ENCODE measurements at regions not wholly inside any gene's neighbourhood (a gene's known extent, or its start where the extent isn't known, plus 50 kb on each side); places are given as distances from the start of the nearest gene placed in this dataset.
A peak's percentile ranks its signal among the peaks of the same experiment; 100 is the strongest.

DNA sequence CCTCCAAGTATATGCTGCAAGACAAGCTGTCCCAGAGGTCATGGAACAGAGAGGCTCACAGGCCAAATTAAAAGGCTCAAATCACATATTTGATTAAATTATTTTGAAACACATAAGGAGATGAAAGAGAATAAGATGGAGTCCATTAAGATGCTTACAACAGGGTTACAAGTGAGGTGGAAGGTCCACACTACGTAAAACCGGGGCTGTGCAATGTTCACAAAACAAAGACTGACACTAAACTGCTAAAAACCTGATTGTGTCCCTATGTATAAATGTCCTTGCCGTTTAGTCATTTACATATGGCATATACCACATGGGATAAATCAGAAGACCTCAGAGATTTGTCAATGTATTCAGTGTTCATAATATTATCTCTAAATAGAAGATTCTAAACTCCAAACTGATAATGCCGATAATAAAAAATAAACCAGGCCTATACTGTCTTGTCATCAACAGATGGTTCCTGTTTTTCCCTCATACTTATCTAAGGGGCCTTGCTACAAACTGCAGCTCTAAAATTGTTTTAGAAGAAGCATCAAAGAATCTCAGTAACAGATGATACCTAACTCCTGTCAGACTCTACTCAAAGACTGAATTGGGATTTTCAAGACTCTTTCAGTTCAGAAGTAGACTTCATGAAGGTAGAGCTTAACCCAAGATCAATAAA, 51.8 kb upstream of the RIPOR2 start:
- DNase-seq (ENCODE audit: low spot score): no peak

DNA sequence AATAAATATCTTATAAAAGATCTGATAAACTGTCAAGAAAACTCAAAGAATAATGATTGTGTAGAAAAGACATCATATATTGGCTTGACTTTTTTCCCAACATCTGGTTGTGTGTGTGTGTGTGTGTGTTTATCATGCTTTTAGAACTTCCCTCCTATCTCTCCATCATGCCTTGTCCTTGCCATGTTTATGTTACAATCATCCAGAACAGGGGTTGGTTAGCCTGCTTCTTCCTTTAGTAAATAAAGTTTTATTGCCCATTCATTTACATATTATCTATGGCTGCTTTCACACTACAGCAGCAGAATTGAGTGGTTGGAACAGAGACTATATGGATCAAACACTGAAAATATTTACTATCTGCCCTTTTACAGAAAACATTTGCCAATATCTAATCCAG, 52.8 kb upstream of the RIPOR2 start:
- no peak for DNase-seq (ENCODE audit: low spot score)

DNA sequence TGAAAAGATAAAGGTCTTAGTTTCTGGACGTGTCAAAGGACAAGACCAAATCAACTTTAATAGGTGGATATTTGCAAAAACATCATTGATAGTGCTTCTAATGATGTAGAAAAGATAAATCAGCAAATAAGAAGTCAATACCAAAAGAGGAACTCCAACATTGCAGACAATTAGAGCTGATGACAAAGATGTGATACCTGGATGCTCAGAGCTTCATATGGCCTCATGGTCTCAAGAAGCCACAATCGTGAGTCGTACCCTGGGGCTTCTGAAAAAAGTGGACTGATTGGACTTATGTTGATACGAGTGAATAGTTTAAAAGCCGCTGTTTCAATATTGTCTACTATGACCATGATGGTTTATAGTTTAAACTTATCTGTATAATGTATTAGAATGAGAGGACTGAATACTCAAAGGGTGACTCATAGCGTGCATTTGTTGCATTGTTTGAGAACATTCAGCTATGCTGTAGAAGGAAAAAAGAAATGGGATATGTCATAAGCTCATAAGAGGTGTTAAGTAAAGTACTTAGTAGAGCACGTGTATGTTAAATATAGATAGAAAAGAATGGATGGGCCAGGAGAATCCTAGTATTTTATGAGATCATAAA, 54.6 kb upstream of the RIPOR2 start:
- DNase-seq (ENCODE audit: low spot score): no peak

DNA sequence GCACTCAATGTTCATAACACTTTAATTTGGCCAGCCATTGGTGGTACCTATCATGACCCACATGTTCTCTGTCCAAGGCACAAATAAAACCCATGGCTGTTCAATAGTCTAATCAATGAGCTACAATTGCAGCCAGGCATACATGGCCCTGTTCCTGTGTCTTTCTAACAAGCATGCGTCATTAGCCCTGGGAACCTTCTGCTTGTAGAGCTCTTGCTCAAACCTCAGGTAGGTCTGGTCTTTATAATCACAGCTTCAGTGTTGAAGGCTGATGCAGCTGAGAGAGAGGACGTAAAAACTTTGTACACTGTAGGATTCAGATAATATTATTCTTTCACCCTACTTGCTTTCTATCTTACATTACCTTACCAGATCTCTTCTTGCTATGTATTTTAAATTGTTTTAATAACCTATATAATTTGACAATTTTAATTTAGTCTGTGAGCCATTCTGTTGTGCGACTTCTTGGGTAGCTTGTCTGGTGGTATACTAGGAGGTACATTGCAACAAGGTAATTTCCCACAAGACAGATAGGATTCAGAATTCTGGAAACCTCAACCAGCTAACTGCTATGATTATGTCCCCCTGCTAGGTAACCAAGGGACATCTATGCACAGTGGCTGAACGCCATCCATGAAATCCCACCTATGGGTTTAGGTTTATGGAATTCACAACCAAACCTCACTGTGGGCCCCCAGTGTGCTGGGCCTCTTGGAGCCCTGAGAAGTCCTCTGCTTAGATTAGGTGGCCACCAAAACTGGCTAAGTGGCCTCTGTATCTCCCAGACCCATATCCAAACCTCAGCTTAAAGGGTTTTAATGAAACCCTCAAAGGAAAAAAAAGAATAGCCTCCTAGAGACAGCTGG, 55.4 kb upstream of the RIPOR2 start:
- no peak for DNase-seq (ENCODE audit: low spot score)

DNA sequence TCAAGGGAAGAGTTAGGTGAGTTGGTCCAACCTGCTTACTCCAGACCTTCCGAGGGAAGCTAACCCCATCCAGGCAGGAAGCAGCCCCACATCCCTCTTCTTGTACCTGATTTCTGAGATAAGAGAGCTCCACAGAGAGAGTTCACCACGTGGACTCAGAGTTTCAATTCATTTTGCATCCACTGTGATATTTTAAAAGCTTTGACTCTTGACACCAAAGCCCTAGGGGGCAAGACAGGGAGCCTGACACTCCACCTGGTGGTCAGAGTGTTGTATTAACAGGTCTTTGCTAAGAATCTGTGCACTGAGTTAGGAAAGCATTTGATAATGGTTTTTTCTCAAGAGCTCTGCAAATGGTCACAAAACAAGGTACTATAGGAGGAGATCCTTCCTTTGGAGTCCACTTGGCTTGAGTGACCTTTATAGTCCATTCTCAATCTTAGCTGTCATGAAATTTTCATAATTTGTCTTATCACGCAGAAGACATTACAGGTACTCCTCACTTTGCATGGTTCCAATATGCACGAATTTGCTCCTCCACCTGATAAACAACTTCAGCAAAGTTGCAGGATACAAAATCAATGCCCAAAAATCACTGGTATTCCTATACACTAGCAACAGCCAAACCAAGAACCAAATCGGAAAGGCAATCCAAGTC, 56.2 kb upstream of the RIPOR2 start:
- DNase-seq (ENCODE audit: low spot score): peak; percentile 46

DNA sequence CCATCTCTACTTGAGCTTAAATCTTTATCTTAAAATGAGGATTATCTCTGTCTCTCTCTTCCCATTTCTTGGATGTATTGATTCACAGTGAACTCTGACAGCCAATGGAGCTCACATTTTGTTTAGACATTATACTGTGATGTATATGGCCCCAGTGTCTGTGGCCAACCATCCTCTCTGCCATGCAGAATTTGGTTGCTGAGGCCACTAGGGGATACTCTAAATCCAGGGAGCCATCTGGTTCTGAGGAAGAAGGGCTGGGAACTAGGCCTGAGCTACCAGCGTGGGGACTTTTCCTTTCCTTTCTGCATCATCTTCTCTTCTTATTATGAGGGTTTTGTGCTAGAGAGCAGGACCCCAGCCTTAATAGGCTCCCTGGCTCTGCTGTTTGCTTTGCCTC, 59.1 kb upstream of the RIPOR2 start:
- no peak for DNase-seq (ENCODE audit: low spot score)

DNA sequence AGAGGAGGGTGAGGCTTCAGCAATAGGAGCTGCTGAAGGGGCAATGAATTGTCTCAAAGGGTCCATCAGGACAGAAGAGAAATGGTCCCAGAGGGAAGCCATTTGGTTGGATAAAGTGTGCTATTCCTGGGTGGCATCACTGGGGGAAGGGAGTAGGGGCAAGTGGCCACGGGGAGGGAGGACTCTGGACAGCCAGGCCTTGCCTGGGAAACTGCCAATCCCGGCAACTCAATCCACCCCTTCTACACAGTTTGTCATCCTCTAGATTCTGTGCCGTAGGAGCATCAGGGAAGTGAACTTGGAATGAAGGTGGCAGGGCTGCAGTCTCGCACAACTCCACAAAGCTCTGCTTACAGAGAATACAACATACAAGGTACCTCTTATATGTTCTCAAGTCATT, 59.5 kb upstream of the RIPOR2 start:
- no peak for DNase-seq (ENCODE audit: low spot score)

DNA sequence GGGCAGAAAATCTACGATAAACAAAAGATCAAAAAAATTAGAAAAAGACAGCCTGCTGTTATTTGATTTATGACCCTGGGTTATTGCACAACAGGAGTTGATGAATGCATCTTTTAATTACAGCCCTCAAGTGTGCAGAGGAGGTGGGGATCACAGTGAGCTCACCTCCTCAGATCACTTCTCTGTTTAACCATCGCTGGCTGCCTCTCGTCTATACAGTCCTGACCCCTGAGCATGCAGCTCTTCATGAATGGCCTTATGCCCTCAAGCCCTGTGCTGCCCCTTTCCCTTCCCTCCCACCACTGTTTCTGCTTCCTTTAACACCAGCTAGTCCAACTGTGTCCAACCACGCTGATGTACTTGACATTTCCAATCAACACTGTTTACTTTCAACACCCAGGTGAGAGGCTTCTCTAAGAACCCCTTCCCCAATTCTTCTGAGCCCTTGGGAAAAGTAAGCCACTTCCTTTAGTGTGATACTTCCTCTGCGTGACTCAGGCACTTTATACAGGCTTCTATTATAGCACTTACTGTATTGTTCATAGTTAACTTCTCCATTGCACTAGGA, 60.6 kb upstream of the RIPOR2 start:
- no peak for DNase-seq (ENCODE audit: low spot score)

DNA sequence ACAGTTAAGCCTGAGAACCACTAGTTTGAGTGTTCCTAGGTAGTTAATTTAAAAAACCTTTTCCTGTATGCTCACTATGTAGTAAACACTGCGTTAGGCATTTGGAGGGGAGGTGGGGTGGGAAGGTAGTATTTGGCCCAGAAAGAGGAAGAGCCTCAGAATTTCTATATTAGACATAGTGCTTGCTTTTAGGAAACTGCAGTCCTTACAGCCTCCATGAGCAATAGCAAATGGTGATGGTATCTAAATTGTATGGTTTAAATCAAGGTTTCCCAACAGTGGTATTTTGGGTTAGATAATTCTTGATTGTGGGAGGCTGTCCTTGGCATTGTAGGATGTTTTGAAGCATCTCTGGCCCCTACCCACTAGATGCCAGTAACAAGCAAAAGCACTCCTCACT, 61.5 kb upstream of the RIPOR2 start:
- no peak for DNase-seq (ENCODE audit: low spot score)

DNA sequence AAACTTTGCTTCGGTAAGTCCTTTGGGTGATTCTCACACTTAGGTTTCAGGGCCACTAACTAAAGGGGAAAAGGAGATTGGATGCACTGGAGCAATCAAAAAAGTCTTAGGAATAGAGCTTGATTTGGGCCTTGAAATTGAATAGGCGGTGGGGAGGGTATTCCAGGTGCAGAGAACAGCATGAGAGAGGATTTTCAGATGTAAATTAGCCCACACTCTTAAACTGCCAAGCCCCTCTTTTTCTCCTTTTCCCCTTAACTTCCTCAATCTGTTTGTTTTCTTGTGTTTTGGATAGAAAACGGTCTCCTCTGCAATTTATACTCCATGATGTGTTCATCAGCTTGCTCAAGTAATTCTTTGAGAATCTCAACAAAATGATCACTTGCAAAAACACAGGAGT, 62.1 kb upstream of the RIPOR2 start:
- DNase-seq (ENCODE audit: low spot score): no peak

DNA sequence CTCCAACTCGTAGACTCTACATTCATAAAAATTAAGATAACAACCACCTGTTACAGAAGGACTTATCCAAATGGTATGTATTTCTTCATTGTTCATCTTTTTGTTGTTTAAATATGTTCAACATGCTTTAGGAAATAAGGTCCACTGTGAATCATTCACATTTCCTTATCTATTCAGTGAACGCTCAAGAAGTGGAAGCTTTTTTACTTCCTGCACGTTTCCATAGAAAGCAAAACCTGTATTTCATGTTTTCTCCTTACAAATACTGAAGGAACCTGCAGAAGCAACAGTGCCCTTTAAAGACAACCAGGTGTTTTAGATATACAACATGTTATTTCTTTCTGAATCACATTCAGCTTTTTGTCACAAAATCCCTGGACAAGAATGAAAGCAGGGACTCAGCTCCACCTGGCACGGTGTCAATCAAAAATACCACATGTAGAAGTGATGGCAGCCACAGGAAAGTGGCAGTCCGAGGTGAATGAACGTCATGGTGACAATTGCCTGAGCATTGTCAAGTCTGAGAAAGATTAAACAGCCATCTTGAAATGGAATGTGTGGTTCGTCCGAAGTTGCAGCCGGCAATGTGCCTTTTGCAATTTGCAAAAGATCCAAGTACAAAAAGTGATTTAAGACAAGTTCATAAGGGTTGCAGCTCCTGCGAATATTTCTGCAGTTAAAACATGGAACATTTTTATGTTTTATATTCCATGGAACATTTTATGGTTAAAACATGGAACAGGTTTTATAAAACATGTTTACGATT, 66.7 kb upstream of the RIPOR2 start:
- no peak for DNase-seq (ENCODE audit: low spot score)

DNA sequence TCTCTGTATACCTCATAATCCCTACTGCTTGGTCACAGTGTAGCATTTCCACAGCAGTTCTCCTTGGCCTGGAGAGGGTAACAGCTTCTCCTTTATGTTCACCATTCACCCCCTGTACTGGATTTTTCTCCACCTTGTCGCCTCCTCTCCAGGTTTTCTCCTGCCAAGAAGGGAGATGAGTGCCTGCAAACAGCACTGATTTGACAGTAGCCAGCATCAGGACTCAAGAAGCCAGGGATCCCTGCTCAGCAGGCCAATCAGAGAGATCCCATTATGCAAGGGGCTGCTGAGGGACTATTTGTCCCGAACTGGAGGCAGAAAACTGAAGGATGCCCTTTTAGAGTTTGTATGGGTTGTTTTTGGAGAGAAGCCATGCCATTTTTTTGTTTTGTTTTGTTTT, 68.6 kb upstream of the RIPOR2 start:
- no peak for DNase-seq (ENCODE audit: low spot score)

DNA sequence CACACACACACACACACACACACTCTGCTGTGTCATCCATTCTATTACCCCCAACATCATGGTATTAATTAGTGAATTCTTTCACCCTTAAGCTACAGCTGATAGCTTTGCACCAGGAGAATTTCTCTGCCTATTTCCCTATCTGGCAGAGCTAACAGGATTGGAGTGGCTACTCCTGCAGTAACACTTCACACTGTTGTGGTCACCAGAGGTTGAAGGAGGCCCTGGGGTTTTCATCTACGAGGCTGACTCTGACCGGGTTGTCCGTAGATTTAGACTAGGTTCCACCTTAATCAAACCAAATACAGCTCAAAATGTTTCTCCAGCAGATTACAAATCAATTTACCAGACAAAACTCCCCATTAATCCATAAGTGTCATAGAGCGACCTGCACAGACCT, 69.2 kb upstream of the RIPOR2 start:
- no peak for DNase-seq (ENCODE audit: low spot score)

DNA sequence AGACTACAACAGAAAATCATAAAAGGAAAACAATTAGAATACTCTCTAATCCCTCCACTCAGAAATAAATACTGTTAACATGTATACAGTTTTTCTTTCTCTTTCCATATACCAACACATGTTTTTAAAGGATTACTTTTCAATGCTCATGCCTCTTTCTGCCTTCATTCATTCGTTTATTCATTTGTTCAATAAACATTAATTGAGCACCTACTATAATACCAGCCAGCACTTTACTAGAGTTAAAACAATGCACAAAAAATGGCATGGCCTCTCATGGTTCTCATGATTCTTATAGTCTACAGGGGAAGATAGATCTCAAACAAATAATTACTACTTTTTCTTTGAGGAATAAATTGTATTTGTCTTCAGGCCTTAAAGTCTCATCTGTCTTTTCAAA, 70.3 kb upstream of the RIPOR2 start:
- no peak for DNase-seq (ENCODE audit: low spot score)

DNA sequence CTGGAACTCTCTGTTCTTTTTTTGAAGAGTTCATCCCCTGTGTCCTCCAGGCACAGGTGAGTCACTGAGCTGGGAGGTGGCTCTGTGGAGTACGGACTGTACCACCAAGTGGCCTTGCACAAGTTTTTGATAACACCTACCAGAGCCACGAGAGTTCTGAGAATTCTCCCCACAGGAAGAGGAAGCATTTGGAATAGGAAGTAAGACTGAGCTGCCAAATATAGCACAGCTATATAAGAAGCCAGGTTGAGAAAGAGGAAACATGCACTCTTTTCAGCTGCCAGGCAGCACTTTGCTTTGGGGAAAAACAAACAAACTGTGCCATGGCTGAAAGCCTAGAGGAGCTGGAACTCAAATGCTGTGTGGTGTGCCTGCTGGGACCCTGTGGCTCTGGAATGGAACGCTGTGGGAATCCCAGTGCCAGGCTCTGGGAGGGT, 70.8 kb upstream of the RIPOR2 start:
- DNase-seq (ENCODE audit: low spot score): no peak

DNA sequence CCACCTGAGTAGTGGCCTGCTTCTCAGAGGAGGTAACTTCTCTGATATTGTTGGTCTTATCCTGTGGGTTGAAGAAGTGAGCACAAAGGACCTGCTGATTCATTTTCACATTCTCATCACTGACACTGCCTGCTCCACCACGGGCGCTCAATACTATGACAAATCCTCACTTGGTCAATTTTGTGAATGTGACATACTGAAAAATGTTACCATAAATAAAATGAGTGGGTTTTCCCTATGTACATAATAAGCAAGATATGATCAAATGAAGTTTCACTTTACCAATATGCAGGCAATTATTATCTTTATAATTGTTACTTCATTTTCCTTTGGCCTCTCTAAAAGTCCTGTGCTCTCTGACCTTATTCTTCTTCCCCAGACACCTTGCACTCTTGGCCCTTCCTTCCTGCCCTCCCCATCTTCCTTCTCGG, 71.5 kb upstream of the RIPOR2 start:
- DNase-seq (ENCODE audit: low spot score): no peak

DNA sequence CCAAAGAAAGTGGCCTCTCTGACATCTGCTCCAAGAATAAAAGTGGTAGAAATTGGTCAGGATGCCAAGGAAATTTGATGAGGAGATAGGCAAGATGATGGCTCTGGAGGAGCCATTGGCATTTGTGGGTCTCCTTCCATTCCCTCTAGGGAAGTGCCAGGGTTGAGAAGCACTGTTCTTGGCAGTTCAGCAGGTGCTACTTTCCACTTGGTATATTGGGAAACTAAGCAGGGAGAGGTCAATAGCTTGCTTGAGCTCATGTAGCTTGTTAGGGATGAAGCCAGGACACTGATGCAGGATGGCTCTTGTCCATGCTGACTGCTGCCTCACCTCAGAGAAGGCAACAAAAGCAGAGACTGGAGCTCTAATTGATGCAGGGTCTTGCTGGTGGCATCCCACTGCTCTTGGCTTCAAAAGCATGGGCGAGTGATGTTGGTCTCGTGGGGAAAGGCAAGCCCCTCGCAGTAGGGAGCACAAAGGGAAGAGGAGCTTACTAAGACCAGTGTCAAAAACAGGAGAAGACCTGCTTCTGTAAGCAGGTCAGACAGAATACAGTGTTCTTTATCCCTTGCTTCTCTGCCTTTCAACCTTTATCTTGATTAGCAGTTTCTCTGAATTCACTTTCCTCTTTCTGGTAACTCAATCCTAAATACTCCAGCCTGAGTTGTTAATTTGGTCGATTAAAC, 73.1 kb upstream of the RIPOR2 start:
- DNase-seq (ENCODE audit: low spot score): no peak

DNA sequence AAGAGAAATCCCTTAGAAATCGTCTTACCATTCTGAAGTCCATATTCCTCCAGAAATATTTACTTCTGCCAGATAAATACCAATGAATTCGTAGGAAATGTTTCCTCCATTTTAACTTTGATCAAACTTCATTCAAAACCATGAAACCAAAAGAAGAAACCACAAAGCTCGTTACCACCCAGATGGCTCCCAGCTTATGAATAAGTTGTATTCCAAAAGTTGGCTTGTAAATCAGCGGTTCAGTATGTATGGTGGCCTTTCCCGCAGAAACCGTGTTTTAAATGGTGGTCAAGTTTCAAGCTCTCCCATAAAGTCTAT, 73.6 kb upstream of the RIPOR2 start:
- DNase-seq (ENCODE audit: low spot score): no peak

DNA sequence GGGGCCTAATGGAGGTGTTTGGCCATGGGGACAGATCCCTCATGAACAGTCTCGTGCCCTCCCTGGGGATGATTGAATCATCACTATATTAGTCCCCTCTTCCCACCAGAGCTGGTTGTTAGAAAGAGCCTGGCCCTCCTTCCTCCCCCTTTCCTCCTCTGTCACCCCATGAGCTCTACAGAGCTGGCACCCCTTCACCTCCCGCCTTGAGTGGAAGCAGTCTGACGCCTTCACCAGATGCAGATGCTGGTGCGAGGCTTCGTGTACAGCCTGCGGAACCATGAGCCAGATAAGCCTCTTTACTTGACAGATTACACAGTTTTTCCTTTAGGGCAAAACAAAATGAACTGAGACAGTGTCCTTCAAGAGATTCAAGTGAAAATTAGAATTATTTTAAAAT, 74.4 kb upstream of the RIPOR2 start:
- no peak for DNase-seq (ENCODE audit: low spot score)

DNA sequence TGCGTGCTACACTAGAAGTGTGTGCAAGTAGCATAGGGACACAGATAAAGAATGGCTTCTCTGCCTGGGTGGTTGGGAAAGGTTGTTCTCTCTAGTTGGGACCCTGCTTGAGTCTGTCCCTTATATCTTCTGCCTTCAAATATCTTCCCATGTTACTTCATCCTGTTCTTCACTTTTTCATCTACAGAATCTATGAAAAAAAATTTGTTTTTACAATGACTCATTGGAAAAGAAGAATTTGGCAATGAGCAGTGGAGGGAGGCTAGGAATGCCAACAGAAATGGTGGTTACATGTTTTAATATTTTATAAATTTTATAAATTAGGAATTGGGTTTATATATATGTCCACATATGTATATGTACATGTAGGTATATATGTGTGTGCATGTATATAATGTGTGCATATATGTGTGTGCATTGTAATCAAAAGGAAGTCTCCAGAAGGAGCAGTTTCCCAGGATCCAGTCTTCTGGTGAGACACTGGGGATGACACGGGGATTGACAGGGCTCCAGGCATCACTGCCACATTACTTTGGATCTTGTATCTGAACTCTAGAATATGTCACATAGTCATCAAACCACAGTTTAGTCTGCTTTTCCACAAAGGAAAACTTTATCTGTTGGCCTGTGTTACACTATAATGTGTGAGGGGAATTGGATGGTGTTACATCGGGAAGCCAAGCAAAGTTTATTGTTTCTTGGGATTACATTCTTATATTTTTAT, 75.3 kb upstream of the RIPOR2 start:
- DNase-seq (ENCODE audit: low spot score): no peak
